SK-N-MC (cell line): ENCODE measurements at regions not wholly inside any gene's neighbourhood (a gene's known extent, or its start where the extent isn't known, plus 50 kb on each side); places are given as distances from the start of the nearest gene placed in this dataset.

Experiments used
- EZH2 ChIP-seq: fragments of 200-600 bp; sonication (generic); IDR thresholded peaks from one replicate; pipeline ENCODE4 v1.6.1; 2017; ENCODE audit warnings: antibody characterized with exemption
- POLR2AphosphoS5 ChIP-seq: IDR thresholded peaks from 2 replicates; pipeline ENCODE4 v1.6.1; 2012; ENCODE audit warnings: mild to moderate bottlenecking, low read depth, low read length, borderline replicate concordance

DNA sequence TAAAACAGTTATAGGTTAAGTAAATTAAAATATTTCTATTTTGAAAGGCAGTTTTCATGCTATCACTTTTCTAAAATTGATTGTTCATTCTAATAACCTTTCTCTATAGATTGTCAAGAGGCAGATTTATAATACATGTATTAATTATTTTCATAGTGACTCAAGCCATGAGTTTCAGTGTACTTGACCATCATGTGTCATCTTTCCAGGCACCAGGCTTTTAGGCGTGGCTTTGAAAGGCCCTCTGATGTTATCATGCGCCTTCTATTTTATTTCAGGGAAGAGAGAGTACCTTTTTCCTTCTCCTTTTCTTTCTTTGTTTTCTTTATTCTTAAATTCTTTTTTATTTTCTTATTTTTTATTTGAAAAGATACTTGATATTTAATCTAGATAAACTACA, 128.3 kb upstream of the ETAA1 start:
- TF ChIP-seq EZH2 (no peak), POLR2AphosphoS5 (no peak)
